Stimulated activated CD8-positive, alpha-beta memory T cell treated with anti-CD3 and anti-CD28 coated beads, Interleukin-7, amount 100 ng/mL, for 24 hours (primary cell): ENCODE measurements at regions not wholly inside any gene's neighbourhood (a gene's known extent, or its start where the extent isn't known, plus 50 kb on each side); places are given as distances from the start of the nearest gene placed in this dataset.

Experiments
- DNase-seq: peaks from one replicate; pipeline ENCODE4 v3.0.0-alpha.2; 2020; ENCODE audit warnings: low read depth

DNA sequence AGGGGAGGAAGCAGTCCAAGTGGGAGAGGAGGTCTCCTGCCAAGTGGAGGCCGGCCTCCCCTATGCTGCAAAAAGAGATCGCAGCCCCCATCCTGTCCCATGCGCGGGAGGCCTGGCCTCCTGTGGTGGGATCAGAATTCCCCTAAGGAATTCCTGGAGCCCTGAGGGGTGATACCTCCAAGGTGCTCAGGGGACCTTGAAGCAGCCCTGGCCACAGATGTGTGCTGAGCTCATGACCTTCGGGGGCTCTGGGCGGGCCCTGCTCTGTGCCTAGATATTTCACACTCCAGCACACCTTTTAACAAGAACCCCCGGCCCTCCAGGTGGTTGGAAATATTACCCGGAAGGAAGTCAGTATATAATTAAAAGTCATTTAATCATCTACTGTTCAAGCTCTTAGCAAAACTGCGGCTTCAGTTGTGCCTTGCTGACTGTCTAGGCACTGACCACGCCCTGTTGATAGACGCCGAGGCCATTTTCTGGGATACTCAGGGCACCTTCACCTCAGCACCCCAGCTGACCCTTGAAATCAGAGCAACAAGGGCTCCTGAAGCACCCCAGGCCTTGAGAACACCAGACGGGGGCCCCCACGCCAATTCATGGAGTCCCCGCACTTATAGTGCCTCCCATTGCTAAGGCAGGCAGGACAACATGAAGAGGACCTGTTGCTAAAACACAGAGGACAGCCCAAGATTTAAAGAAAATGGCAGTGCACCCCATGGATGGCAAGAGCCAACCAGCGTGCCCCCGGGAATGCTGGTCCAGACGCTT is 119.1 kb downstream of the NDUFA10 start:
- no peak for DNase-seq

DNA sequence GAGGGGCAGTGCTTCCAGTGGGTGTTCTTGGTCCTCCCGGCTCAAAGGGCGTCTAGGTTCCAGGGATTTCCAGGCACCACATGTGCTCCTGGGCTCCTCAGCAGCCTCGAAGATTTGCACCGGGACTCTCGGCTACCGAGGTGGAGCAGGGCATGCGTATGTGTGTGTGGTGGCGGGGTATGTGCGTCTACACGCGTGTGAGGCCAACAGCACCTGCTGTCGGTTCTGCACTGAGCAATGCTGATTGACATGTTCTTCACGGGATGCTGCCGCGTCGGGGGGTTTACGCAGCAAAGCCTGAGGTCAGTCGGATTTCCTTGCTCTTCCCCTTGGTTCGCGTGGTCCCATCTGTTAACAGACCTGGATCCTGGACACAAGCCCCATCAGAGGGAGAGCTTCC is 119.8 kb downstream of the NDUFA10 start:
- DNase-seq, result no peak

DNA sequence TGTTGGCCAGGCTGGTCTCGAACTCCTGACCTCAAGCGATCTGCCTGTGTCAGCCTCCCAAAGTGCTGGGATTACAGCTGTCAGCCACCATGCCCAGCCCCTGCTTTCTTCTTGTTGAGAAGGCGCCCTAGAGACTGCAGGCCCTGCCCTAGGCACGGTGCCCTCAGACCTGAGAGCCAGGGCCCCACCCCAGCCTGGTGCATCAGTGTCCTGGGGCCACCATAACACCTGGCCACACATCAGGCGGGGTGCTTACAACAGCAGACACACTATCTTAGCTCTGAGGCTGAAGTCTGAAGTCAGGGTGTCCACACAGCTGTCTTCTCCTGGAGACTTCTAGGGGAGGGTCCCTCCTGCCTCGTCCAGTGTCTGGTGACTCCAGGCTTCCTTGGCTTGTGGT is 120.6 kb downstream of the NDUFA10 start:
- no peak for DNase-seq

DNA sequence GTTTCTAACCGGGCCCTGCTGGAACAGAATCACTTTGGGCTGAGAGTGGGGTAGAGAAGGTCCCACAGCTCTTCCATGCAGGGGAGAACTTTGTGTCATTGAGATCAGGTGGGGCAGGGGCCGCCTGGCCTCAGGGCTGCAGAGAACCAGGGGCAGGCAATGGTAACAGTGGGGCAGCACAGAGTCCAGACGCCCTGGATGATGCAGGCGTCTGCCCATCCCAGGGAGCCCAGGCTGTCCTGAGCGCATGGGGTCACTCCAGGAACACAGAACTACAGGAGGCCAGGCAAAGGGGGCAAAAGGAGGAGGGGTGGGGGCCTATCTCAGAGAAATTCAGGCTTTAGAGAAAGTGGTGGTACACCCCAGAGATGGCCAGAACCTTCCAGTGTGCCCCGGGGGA is 121.3 kb downstream of the NDUFA10 start:
- DNase-seq, result no peak

DNA sequence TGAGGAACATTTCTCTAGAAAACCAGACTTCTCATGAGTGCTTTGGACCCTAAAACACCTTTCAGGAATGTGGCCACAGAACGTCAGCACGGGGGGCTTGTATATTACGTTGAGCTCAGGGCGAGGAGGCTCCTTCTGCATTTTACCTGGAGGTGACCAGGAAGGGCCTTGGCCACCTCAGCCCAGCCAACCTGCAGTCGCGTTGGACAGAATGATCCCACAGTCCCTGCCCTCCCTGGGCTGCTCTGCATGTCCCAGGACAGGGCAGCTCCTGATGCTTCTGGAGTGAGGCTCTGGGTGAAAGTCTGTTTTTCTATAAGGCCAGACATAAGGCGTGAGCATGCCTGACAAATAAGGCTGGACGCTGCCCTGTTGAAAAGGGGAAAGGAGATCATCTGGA is 121.9 kb downstream of the NDUFA10 start:
- no peak for DNase-seq

DNA sequence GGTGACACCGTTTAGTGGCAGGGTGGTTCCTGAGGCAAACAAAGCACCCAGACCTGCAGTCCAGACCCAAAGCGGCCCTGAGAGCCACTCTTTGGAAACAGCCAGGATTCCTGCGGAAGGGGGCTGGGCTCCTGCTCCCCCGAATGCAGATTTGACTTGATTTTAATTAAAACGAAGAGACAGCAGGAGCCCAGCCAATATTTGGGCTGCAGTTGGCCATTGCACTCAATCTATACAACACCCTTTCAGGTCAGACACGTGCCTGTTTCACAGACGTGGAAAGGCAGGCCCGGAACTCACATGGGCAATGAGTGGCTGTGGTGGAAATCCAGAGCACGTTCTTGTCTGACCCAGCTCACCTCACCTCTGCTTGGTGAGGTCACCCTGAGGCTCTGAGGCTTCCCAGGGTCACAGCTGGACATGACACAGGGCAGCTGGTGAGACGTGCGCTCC is 122.4 kb downstream of the NDUFA10 start:
- DNase-seq, result no peak

DNA sequence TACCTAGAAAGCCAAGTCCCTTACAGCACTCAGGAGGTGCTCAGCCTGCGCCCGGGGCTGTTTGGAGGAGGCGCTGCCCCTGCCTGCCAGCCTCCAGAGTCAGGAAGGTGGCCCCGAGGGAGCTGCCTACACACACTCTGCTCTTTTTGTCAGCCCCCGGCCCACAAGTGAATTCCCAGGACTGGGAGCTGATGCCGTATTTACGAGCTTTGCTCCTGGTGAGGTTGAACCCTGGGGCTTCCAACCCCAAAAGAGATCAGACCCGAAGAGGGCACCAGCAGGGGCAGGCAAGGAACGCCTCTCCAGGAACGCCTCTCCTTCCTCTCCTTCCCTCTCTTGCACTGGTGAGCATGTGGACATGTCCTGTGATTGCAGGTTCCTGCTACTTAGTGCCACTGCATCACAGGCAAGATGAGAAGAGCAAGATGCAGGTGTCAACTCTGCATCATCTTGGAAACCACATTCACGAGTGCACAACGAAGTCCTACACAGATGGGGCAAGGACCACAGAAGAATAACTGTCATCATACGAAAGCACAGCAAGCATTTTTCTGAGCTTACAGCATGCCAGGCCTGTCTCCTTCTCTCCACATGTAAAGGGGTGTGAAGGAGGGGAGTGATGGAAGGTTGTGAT is 126.7 kb downstream of the NDUFA10 start:
- DNase-seq, result no peak

DNA sequence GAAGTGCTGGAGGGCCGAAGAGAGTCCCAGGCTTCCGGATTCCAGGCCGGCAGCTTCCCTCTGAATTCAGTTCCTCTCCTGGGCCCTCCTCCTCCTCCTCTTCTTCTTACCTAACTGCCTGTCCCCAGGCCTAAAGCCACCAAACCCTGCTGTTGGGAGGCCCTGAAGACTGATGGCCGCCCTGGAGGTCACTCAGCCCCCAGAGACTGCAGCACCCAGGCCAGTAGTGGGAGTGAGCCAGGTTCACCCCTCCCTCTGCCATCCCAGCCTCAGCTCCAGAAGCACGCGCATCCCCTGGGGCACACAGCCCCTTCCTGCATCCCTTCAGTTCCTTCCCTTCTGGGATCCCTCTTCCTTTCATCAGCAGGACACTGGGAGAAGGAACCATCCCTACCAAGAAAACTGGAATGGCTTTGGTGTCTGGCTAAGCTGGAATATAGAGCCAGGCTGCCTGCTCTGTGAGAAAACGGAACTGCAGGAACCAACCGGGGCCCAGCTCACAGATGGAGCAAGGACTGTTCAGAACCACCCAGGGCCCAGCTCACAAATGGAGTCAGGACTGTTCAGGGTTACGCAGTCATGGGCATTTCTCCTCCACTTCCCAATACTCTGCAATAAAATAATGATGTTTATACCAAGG is 127.4 kb downstream of the NDUFA10 start:
- no peak for DNase-seq

DNA sequence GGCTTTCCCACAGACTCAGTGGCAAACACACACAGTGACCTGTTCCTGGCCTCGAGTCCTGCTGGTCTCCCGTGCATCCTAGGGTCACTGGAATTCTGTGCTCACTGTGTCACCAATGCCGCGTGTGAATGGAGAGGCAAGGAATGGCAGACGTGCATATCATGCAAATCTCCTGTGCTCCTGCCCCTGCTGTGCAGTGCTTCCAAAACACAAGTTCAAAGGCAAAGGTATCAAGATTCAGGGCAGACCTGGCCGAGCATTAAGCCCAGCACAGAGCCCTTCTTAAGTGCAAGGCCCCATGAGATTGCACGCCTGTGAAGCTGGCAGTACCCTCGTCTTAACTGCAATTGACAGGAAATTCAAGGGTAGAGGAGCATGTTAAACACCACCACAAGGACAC is 129.1 kb downstream of the NDUFA10 start:
- no peak for DNase-seq

DNA sequence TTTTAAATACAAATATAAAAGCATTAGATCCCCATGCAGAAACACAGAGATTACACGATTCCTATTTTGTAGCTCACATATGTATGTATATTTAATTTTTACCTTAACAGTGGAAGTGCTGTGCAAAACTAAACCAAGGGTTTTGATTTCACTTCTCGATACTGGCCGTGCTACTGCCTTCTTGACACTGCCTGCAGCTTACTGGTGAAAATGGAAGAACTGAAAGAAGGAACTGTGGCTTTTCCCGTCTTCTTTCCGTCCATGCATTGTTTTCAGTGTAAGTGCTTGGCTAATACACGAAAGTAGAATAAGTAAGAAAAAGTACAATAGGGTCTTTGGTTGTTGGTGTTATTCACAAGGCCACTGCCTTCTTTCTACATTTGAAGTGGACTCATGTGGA is 129.5 kb downstream of the NDUFA10 start:
- DNase-seq, result no peak

DNA sequence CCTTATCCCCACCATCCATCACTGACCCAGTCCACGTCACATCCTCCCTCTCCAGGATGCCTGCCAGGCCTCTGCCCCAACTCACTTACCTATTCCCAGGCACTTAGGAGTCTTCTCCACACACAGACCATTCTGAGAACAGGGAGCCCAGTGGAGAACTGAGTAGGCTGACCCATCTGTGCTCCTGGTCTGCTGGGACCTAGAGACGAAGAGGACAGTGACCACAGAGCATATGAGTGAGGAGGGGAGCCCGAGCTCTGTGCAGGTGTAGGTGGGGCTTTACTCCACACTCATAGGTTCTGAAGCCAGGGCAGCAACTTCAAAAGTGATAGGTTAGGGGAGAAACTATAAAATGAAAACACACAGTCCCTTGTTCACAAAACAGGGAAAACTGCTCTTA is 130.0 kb downstream of the NDUFA10 start:
- DNase-seq, result no peak

DNA sequence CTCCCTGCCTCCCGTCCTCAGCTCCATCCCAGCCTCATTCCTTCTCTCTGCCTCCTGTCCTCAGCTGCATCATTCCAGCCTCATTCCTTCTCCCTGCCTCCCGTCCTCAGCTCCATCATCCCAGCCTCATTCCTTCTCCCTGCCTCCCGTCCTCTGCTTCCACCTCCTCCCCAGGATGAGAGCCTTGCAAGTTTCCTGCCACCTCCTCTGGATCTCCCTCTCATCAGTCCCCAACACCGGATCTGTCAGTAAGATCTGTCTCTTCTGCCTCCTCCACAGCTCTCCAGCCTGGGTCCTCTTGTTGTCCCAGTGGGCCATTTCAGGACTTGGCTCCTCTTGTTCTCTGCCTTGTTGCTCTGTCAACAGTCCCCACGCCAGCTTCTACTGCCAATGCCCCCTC is 130.9 kb downstream of the NDUFA10 start:
- no peak for DNase-seq

DNA sequence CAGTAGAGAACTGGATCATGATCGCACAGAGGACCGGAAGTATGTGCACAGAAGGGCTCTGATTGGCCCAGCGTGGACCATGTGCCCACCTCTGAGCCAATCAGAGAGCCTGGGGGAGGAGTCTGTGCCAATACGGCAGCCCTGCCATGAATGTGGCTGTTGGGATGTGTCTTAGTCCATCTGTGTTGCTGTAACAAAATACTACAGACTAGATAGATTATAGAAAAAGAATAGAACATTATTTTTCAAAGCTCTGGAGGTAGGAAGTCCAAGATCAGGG is 132.0 kb downstream of the NDUFA10 start:
- no peak for DNase-seq

DNA sequence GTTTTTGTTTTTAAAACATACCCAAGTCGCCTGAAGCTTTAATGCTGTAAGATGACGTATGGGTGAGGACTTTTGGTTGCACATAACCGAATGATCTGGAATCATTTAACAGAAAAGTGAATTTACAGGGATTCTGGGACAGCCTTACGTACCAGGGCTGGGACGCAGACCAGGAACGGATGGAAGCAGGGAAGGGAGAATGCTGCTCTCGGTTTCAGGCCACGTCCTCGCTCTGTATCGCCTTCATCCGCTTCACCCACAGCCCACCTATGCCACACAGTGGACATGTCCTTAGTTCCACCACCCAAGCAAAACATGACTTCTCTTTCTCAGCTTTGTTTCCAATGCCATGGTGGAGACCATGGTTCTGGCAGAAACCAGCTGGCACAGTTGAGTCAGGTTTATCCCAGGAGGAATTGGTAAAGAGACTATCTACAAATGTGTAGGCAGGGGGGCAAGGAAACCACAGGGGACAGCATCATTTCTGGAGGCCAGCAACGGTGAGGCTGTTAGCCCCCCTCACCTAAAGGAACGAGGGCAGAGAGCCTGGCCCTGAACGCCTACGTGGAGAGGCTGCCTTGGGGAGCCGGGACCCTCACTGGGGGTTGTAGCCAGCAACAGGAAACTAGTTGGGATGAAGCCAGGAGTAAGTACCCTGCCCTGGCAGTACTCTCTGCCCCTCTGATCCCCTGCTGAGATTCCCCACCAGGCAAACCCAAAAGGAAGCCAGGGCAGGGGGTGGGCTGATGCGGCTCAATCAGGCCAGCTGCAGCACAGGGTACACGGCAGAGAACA is 132.5 kb downstream of the NDUFA10 start:
- DNase-seq, result no peak

DNA sequence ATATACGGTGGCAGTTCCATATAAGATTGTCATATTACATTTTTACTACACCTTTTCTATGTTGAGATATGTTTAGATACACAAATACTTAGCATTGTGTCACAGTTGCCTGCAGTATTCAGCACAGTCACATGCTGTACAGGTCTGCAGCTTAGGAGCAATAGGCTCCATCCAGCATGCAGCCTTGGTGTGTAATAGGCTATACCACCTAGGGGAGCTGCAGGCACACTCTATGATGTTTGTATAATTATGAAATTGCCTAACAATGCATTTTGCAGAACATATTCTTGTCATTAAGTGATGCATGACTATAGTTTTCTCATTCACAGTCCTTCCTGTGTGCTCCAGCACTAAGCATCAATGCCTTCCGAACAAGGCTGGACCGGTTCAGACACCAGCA is 133.4 kb downstream of the NDUFA10 start:
- DNase-seq, result no peak

DNA sequence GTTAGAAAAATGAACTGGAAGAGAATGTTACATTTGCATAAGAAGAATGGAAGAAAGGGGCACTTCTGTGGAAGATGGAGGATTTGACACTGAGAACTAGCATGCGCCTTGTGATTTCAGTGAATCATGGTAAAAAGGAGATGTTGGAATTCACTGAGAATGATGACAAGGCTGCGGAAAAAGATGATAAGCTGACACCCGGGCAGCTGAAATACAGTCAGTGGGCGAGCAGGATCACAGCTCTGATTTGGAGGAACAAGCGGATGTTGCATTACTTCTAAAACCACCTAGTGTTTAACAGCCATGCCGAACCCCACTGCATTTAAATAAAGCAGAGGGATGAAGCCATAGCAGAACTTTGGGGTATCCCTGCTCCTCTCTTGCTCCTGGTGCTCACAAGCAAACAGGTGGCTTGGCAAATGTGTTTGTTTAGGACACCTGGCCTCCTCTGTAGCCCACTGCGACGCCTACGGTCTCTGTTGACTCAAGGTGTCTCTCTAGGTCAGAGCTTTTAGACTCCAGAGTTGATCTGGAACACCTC is 134.9 kb downstream of the NDUFA10 start:
- DNase-seq, result no peak

DNA sequence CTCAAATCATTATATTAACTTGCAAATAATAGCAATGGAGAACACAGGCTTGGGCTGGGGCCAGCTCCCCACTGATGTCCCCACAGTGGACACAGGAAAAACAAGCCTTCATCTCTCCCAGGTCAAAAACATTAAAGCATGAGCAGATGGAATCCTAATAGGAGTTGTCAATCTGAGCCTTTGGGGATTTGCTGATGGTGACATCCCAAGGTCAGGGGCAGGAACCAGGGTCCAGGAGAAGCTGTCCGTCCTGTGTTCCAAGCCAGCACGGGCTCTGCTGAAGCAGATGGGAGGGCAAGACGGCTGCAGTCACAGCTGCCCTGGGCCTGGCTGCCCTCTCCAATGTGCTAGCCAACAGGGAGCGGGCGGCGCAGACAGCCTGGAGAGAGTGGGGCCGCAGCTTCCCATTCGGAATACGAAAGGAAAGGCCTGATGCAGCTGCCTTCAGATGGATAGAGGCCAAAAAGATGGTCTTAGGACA is 135.5 kb downstream of the NDUFA10 start:
- DNase-seq, result no peak

DNA sequence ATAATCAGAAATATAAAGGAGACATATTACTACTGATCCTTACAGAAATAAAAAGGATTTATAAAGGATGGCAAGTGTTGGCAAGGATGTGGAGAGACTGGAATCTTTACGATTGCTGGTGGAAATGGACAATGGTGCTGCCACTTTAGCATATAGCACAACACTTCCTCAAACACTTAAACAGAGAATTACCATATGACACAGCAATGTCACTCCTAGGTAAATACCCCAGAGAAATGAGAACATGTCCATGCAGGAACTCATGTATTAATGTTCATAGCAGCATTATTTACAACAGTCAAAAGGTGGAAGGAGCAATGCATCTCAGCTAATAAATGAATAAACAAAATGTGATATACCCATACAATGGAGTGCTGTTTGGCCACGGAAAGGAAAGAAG is 137.5 kb downstream of the NDUFA10 start:
- DNase-seq, result no peak

DNA sequence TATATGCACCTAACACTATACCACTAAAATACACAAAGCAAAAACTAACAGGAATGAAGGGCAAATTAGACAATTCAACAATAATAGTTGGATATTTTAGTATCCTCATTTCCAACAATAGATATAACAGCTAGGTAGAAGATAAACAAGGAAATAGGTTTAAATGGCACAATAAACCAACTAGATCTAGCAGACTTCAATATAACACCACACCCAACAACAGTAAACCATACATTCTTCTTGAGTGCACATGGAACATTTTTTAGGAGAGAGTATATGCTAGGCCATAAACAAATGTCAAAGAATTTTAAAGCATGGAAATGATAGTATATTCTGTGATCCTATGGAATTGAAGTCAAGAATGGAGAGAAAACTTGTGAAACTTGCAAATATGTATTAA is 138.4 kb downstream of the NDUFA10 start:
- DNase-seq, result no peak

DNA sequence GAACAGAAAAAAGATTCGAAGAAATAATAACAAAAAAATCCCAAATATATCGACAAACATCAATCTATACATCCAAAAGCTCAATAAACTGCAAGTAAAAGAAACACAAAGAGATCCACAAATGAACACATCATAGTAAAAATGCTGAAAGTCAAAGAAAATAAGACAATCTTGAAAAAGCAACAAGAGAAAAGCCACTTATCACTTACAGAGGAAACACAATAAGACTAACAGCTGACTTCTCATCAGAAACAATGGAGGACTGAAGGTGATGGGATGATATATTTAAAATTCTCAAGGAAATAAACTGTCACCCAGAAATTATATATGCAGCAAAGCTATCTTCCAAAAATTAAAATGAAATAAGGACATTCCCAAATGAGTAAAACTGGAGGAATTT is 140.3 kb downstream of the NDUFA10 start:
- no peak for DNase-seq

DNA sequence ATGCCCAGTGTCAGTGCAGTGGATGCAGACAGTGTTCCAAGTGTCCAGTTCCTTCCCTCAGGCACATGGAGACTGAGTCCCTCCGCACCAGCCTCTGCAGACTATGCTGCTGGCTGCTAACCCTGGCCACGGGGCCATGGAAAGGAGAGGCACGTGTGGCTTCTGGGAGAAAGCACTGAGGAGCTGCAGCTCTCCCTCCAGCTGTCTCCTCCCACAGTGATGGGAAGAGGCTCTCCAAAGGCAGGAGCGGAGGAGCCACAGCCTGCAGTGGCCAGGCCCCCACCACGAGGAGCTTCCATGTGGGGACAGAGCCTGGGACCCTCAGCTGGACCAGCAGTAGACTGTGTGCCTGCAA is 141.1 kb downstream of the NDUFA10 start:
- DNase-seq, result no peak

DNA sequence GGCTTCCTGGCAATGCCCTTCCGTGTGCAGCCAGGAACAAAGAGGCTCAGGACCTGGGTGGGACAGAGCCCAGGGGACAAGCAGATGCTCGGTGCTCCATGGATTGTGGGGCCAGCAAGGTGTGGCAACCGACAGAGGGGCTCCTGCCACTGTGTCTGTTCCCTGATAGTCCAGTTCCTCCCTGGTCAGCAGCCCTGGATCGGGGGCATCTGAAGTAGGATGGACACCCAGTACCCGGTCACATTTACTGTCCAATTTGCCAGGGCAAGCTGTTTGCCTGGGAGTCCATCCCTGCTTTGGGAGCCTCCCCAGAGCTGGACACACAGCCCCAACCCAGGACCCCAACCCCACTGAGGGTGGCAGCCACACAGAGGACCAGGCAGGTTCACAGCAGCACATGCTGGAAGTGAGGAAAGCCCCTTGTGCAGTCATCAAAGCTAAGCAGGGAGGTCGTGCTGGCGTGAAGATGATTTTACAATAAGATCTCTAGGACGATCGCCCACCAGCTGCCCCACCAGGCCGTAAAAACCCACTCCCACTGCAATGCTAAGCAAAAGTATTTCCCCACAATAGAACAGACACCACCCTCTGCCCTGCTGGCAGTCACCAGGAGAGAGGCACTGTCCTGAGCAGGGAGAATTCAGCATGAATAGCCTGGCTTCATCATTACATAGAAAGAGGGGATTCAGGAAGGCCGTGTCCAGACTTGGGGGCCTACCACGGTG is 141.7 kb downstream of the NDUFA10 start:
- DNase-seq, result no peak
